Stimulated activated CD8-positive, alpha-beta memory T cell treated with anti-CD3 and anti-CD28 coated beads, Interleukin-4, amount 100 ng/mL, for 1 hour (primary cell): ENCODE measurements at regions not wholly inside any gene's neighbourhood (a gene's known extent, or its start where the extent isn't known, plus 50 kb on each side); places are given as distances from the start of the nearest gene placed in this dataset.

Source experiments
- DNase-seq, 2 donors: peaks; one replicate each; pipeline ENCODE4 v3.0.0-alpha.2; 2020; ENCODE audit warnings: low read depth in 2 of 2, low spot score in 1 of 2

DNA sequence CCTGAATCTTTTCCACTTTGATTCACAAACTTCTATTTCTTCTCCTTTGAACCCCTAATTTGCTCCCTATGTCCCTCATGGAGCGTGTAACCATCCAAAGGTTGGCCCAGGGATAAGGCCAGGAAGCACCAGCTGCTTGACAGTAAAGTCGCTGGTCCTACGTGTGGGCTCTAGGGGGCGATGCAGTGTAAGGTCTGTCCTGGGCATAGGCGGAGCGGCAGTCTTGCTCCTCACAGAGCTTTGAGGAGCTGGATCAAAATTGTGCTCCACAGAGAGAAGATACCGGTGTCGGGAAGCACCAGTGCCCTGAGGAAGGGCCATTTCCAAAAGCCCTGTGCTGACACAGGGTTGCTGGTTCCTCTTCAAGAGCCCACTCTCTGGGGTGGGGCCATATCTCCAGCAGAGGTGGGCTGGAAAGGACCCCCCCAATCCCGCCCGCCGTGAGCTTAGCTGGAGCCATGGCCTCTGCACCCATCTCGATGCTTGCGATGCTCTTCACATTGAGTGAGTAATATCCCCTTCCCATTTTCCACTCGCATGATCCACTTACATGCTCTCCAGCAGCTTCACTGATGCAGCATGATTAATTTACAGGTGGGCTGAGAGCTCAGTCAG lies 49.9 kb upstream of the OR4E1 start:
- DNase-seq: no peak
